ENCODE measurements at regions not wholly inside any gene's neighbourhood (a gene's known extent, or its start where the extent isn't known, plus 50 kb on each side); places are given as distances from the start of the nearest gene placed in this dataset.

DNA sequence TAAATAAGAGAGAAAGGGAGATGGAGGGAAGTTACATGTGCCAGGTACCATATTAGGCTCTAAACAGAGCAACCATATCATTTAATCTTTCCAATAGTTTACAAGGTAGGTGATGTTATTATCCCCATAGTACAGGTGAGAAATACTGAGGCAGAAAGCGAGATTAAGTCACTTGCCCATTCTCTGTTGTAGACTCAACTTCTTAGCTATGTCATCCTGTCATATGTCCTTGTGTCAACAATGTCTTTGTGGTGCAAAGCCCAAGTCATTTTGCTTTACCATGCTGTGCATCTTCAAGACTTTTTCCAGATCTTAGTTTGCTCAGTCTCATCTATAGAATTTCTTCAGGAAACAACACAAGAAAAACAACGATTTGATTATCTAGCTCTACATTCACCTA, 205.0 kb upstream of the E2F8 start:
- intact Hi-C loops (cut with DNase I): no loop called here

DNA sequence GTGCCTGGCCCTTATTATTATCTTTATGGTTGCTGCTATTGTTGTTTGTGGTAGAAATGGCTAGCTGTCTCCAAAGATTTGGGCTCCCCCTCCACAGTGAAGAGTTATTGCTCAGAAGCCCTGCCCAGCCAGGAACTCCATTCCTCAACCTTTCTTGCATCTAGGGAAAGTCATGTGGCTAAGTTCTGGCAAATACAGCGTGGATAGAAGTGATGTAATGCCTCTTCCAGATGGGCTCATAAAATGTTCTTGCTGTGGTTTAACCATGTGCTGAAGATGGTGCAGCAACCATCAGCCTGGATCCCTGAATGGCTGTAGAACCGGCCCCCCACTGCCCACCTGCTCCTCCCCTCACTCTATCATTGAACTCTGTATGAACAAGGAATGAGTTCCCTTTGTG, 203.5 kb upstream of the E2F8 start:
- DNase-seq: no peak
- intact Hi-C loops (cut with DNase I): no loop called here

More for the DNA sequence above, 205.0 kb upstream of the E2F8 start:
- no peak for DNase-seq

GRCh38 chr11:19442554-19442910, 201.8 kb upstream of the E2F8 start:
- intact Hi-C loops (cut with DNase I): no loop called here
- no peak for DNase-seq

- DNase-seq: no peak
- intact Hi-C loops (cut with DNase I): no loop called here
These were observed 201.2 kb upstream of the E2F8 start for GRCh38 chr11:19441752-19442553.

DNA sequence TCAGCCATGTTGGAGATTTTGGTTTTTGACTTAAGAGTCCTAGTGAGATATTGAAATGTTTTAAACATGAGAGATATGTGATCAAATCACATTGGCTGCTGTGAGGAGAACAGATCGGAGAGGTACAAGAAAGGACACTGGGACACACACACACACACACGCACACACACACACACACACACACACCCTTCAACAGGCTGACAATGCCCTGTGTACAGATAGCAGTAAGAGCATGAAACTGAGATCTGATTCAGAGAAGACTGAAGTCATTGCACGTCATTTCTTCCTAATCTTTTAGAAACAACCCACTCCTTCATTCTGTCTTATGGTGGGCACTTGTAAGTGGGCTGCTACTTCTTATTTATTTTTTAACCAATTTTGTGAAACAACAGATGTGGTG, 200.5 kb upstream of the E2F8 start:
- DNase-seq: no peak
- intact Hi-C loops (cut with DNase I): no loop called here

DNA sequence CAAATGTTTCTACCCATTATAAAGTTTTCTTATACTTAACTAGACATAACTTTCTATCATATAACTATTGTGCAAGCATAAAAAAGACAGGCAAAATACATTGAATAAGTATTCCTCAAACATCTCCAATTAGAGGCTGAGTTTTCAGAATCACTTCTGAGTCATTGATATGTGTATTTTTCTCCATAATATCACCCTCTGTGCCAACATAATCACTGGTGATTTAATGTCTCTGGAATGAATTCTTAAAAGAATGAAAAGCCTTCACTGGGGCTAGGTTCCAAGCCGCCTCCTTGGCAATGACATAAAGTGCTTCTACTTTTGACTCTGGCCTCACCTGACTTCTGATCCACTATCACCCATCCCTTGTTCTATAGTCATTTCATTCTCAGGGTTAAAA, 197.0 kb upstream of the E2F8 start:
- DNase-seq: no peak
- intact Hi-C loops (cut with DNase I): no loop called here

GRCh38 chr11:19436932-19437331, 196.2 kb upstream of the E2F8 start:
- intact Hi-C loops (cut with DNase I): no loop called here
- no peak for DNase-seq

DNA sequence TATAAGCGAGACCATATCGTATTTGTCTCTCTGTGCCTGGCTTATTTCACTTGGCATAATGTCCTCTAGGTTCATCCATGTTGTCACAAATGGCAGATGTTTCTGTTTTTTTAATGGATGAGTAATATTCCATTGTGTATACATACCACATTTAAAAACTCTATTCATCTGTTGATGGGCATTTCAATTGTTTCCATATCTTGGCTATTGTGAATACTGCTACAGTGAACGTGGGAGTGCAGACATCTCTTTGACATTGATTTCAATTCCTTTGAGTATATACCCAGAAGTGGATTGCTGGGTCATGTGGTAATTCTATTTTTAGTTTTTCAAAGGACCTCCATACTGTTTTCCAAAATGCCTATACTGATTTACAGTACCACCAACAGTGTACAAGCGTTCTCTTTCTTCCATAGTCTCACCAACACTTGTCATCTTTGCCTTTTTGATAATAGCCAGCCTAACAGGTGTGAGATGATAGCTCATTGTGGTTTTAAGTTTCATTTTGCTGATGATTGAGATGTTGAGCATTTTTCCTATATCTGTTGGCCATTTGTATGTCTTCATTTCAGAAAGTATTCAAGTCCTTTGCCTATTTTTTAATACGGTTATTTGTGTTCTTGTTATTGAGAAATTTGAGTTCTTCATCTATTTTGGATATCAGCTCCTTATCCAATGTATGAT, 194.7 kb upstream of the E2F8 start:
- intact Hi-C loops (cut with DNase I): no loop called here
- no peak for DNase-seq

DNA sequence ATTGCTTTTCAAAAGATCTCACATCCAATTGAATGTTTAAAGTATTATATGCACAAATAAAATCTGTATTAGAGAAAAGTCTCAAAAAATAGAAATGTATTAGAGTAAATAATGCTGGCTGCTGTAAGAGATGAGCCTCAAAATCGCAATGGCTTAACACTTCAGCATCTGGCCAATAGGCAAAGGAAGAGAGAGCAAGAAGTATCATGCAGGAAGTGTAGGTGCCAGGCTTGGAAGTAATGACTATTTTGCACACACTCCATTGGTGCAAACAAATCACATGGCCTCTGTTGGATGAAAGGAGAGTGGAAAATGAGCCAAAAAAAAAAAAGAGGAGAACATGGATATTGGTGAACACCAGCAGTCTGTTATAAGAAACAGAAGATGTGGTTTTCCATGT, 193.0 kb upstream of the E2F8 start:
- no peak for DNase-seq

DNA sequence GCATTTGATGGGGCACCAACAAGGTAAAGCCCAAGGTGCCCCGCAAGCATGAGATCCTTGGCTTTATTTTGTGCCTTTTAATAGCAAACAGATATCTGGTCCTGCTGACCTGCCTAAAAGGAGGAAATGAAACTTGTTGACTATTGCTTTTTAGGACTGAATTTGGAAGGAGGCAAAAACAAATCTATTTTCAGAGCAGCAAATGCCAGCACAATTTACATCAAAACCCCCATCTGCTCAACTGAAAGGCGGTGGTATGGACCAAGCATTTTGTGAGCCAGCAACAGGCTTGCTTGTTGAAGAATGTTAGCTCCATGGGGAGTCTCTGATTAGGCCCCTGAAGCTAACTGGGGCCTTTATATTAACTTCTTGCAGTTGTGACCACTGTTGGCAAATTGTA, 192.6 kb upstream of the E2F8 start:
- intact Hi-C loops (cut with DNase I): no loop called here

More for the DNA sequence above, 193.0 kb upstream of the E2F8 start:
- intact Hi-C loops (cut with DNase I): no loop called here

DNA sequence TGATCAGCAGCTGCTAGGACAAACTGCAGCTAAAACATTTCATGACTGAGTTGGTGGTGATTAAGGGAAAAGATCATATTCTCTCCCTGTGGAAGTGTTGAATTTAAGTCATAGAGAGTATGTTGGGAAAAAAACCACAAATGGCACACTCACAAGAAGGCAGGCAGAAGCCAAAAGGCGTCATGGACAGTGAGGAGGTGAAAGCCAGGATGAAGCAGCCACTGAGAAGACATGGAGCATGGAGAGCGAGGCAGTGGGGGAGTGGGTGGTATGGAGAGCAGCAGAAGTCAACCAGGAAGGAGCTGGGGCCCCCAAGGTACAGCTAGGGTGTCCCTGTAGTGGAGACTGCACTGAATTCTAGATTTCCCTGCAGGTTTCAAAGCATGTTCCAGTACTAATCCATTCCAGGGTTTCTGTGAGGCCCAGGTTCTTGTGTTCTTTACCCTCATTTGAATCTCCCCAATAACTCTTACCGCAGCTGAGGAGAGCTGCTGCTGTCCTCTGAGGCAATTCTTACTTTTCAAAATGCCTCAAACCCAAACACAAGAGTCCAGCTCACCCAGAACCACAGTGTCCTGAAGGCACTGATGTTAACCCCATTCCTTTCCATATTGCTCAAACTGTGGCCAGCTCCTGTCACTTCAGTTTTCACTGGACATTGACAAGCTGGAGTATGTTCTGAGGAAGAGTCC, 191.8 kb upstream of the E2F8 start:
- intact Hi-C loops (cut with DNase I): no loop called here
- no peak for DNase-seq

More for the DNA sequence above, 192.6 kb upstream of the E2F8 start:
- DNase-seq: no peak

DNA sequence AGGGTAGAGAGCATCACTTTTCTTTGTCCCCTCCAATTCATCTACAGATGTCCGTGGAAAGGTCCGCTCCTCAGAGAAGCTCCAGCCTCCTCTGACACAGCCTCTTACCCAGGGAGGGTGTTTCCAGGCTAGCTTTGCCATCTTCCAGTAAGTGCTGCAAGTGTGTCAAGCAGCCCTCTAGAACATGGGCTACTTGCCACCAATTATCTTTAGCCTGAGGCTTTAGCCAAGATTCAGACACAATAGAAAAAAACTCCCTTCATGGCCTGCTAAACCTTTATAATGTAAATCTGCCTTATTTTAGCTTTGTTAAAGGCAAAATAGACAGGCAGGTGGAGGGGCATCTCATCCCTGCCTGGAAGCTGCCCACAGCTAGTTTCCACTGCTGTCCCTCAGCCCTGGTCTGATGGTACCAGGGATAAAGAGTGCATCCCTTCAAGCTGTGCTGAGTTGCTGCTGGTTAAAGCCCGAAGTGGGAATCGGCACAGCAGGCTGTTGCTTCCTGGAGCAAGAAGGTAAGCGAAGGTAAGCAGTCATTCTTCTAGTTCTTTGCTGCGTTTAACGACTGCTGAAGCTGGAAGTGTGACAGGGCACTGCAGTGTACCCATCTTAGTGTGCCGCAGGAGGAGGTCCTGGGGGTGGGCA, 190.1 kb upstream of the E2F8 start:
- no peak for DNase-seq

GRCh38 chr11:19430346-19430745, 189.6 kb upstream of the E2F8 start:
- intact Hi-C loops (cut with DNase I): no loop called here
- no peak for DNase-seq

More for the DNA sequence above, 190.1 kb upstream of the E2F8 start:
- intact Hi-C loops (cut with DNase I): no loop called here

- intact Hi-C loops (cut with DNase I): no loop called here
- DNase-seq: no peak
These were observed 188.5 kb upstream of the E2F8 start for GRCh38 chr11:19429108-19429760.

GRCh38 chr11:19428206-19429002, 187.7 kb upstream of the E2F8 start:
- no peak for DNase-seq
- intact Hi-C loops (cut with DNase I): no loop called here

DNA sequence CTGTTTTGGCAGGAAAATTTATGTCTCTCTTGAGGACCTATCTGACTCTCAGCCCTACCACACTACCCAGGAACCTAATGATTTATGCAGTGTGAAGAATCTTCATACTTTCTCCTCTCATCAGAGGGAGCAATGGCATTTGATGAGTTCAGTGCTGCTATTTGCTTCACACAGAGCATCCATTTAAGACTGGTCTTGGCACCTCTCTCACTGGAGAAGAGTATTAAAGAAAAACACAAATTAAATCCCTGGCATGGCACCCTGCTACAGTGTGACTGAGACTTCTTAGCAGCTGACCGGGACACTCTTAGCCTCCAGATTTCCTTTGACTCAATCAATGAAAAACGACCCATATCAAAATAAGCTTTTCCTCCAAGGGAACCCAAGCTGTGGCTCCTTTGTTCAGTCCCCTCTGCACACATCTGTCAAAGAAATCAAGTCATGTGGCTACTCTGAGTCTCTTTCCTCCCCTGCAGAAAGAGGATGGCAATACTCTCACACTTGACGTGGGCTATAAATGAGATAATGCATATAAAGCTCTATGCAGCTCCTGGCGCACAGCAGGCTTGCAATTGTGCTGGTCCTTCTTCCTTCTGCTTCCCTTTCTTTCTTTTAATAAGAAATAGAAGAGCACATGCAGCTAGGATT, 186.1 kb upstream of the E2F8 start:
- intact Hi-C loops (cut with DNase I): no loop called here
- DNase-seq: no peak

GRCh38 chr11:19426011-19426755, 185.4 kb upstream of the E2F8 start:
- DNase-seq: no peak
- intact Hi-C loops (cut with DNase I): no loop called here

DNA sequence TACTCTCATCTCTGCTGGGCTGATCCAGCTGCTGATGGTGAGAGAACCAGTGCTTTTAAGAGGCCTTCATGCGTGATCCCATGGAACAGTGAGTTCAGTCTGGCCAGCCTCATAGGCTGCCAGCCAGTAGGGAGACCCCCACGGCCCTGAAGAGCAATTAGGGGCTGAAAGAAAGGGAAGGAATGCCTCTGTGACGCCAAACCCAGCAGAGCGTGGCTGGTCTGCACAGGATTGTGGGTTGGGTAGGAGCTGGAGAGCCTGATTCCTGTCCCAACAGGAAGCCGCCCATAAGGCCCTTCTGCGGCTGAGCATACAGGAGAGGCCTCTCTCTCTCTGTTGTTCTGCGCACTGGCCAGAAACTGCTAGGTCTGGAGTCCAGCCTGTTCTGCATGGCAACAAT, 181.5 kb upstream of the E2F8 start:
- DNase-seq: no peak

More for the DNA sequence above, 181.5 kb upstream of the E2F8 start:
- intact Hi-C loops (cut with DNase I): no loop called here

Data from posterior cingulate gyrus (tissue), 11 donors.